Rectal smooth muscle tissue (tissue), 1 donor: ENCODE measurements at regions not wholly inside any gene's neighbourhood (a gene's known extent, or its start where the extent isn't known, plus 50 kb on each side); places are given as distances from the start of the nearest gene placed in this dataset.
"Not testable (repeated sequence)": the region's sequence is repeated elsewhere in the genome, so short reads cannot be mapped to it uniquely, and the experiment has no call there.

Experiments used
- H3K27ac ChIP-seq: one replicate; pipeline ENCODE4 v1.7.0; 2013; ENCODE audit warnings: low read depth, low read length, inconsistent platforms
- H3K27me3 ChIP-seq: one replicate; pipeline ENCODE4 v1.7.0; 2013; ENCODE audit warnings: low read length; ENCODE audit not compliant: control insufficient read depth, insufficient read depth
- H3K36me3 ChIP-seq: one replicate; pipeline ENCODE4 v1.7.0; 2013; ENCODE audit warnings: low read length; ENCODE audit not compliant: control insufficient read depth, insufficient read depth
- H3K4me1 ChIP-seq: one replicate; pipeline ENCODE4 v1.7.0; 2013; ENCODE audit warnings: low read length; ENCODE audit not compliant: control insufficient read depth, insufficient read depth
- H3K4me3 ChIP-seq: one replicate; pipeline ENCODE4 v1.7.0; 2013; ENCODE audit warnings: low read length
- H3K9ac ChIP-seq: one replicate; pipeline ENCODE4 v1.7.0; 2013; ENCODE audit warnings: low read length

- not testable (repeated sequence) for H3K4me3 ChIP-seq, H3K9ac ChIP-seq, H3K27me3 ChIP-seq, H3K27ac ChIP-seq, H3K36me3 ChIP-seq, H3K4me1 ChIP-seq
Observed at GRCh38 chr10:93127642-93128215, 54.0 kb downstream of the CYP26A1 start.

GRCh38 chr10:93131986-93132385, 58.3 kb downstream of the CYP26A1 start:
- Histone ChIP-seq H3K9ac (no peak overlapping the region), H3K27me3 (no peaks in the 10 kb centered on the region), H3K4me3 (no peak overlapping the region), H3K4me1 (no peaks in the 10 kb centered on the region), H3K36me3 (no peaks in the 10 kb centered on the region), H3K27ac (no peak overlapping the region)

GRCh38 chr10:93138113-93138870, 64.6 kb downstream of the CYP26A1 start:
- Histone ChIP-seq H3K27me3 (no peaks in the 10 kb centered on the region), H3K4me1 (no peaks in the 10 kb centered on the region), H3K27ac (no peak overlapping the region), H3K9ac (no peak overlapping the region), H3K36me3 (no peaks in the 10 kb centered on the region), H3K4me3 (no peak overlapping the region)

GRCh38 chr10:93139059-93139655, 65.5 kb downstream of the CYP26A1 start:
- no peaks in the 10 kb centered on the region for H3K27me3 ChIP-seq

GRCh38 chr10:93142534-93142933, 68.8 kb downstream of the CYP26A1 start:
- no peaks in the 10 kb centered on the region for H3K4me1 ChIP-seq
- no peaks in the 10 kb centered on the region for H3K27me3 ChIP-seq
- no peak overlapping the region for H3K4me3 ChIP-seq
- no peak overlapping the region for H3K27ac ChIP-seq
- no peaks in the 10 kb centered on the region for H3K36me3 ChIP-seq
- no peak overlapping the region for H3K9ac ChIP-seq

More at GRCh38 chr10:93139059-93139655, 65.5 kb downstream of the CYP26A1 start:
- no peak overlapping the region for H3K4me3 ChIP-seq
- H3K4me1 ChIP-seq, result no peaks in the 10 kb centered on the region
- H3K36me3 ChIP-seq, result no peaks in the 10 kb centered on the region
- H3K9ac ChIP-seq, result no peak overlapping the region
- no peak overlapping the region for H3K27ac ChIP-seq

GRCh38 chr10:93143281-93143680, 69.6 kb downstream of the CYP26A1 start:
- H3K4me1 ChIP-seq, result no peaks in the 10 kb centered on the region
- no peak overlapping the region for H3K27ac ChIP-seq
- no peak overlapping the region for H3K4me3 ChIP-seq
- no peaks in the 10 kb centered on the region for H3K27me3 ChIP-seq
- H3K36me3 ChIP-seq, result no peaks in the 10 kb centered on the region
- no peak overlapping the region for H3K9ac ChIP-seq

- Histone ChIP-seq H3K27me3 (no peaks in the 10 kb centered on the region), H3K9ac (no peak overlapping the region), H3K27ac (no peak overlapping the region), H3K36me3 (no peaks in the 10 kb centered on the region), H3K4me3 (no peak overlapping the region), H3K4me1 (no peaks in the 10 kb centered on the region)
Observed at GRCh38 chr10:93146336-93146735, 72.6 kb downstream of the CYP26A1 start.

- Histone ChIP-seq H3K4me3 (no peak overlapping the region), H3K4me1 (no peaks in the 10 kb centered on the region), H3K9ac (no peak overlapping the region), H3K27ac (no peak overlapping the region), H3K27me3 (no peaks in the 10 kb centered on the region), H3K36me3 (no peaks in the 10 kb centered on the region)
Observed at GRCh38 chr10:93147281-93147680, 73.6 kb downstream of the CYP26A1 start.

GRCh38 chr10:93148476-93148875, 74.8 kb downstream of the CYP26A1 start:
- Histone ChIP-seq H3K27ac (no peak overlapping the region), H3K4me1 (no peaks in the 10 kb centered on the region), H3K36me3 (no peaks in the 10 kb centered on the region), H3K9ac (no peak overlapping the region), H3K4me3 (no peak overlapping the region), H3K27me3 (no peaks in the 10 kb centered on the region)

- Histone ChIP-seq H3K36me3 (no peaks in the 10 kb centered on the region), H3K27ac (no peak overlapping the region), H3K4me1 (no peaks in the 10 kb centered on the region), H3K27me3 (no peaks in the 10 kb centered on the region), H3K9ac (no peak overlapping the region), H3K4me3 (no peak overlapping the region)
Observed at GRCh38 chr10:93149761-93150160, 76.1 kb downstream of the CYP26A1 start.

GRCh38 chr10:93150289-93150688, 76.6 kb downstream of the CYP26A1 start:
- no peaks in the 10 kb centered on the region for H3K36me3 ChIP-seq
- no peak overlapping the region for H3K4me3 ChIP-seq
- H3K9ac ChIP-seq, result no peak overlapping the region
- H3K4me1 ChIP-seq, result no peaks in the 10 kb centered on the region
- H3K27ac ChIP-seq, result no peak overlapping the region
- H3K27me3 ChIP-seq, result no peaks in the 10 kb centered on the region

GRCh38 chr10:93150990-93151547, 77.4 kb downstream of the CYP26A1 start:
- Histone ChIP-seq H3K9ac (no peak overlapping the region), H3K4me1 (no peaks in the 10 kb centered on the region), H3K4me3 (no peak overlapping the region), H3K27me3 (no peaks in the 10 kb centered on the region), H3K36me3 (no peaks in the 10 kb centered on the region), H3K27ac (no peak overlapping the region)
